ENCODE measurements at regions not wholly inside any gene's neighbourhood (a gene's known extent, or its start where the extent isn't known, plus 50 kb on each side); places are given as distances from the start of the nearest gene placed in this dataset.
A peak's percentile ranks its signal among the peaks of the same experiment; 100 is the strongest.
"Not testable (repeated sequence)": the region's sequence is repeated elsewhere in the genome, so short reads cannot be mapped to it uniquely, and the experiment has no call there.

GRCh38 chr14:105696388-105696787, 170.0 kb downstream of the TMEM121 start:
- H3K27ac Mint-ChIP-seq, CTCF ChIA-PET: not testable (repeated sequence)
- peaks cover 34% of the 10 kb centered on the region for H3K4me1 Mint-ChIP-seq

DNA sequence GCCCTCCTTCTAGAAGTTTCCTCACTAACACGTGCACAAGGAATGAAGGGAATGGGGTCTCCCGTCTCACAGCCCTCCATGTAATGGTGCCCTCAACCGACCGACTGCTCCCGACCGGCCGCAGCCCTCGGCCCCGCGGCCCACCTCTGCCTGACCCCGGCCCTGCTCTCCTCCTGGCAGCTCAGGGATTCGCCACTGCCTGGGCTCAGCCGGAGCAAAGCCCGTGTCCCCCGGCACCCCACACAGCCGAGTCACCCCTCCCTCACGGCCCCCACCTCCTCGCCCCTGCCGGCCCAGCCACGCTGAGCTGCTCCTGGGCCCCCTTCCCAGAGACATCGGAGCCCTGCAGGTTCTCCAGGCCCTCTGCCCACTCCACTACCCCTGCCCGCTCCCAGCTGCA, 171.0 kb downstream of the TMEM121 start:
- H3K9me3 Mint-ChIP-seq; POLR2A ChIA-PET; DNase-seq; H3K4me3 Mint-ChIP-seq; H3K27ac Mint-ChIP-seq; CTCF ChIA-PET; H3K36me3 Mint-ChIP-seq (ENCODE audit: low read depth): not testable (repeated sequence)
- Mint-ChIP-seq H3K27me3 (peaks cover 16% of the 10 kb centered on the region), H3K4me1 (peaks cover 38% of the 10 kb centered on the region)

More at GRCh38 chr14:105696388-105696787, 170.0 kb downstream of the TMEM121 start:
- H3K9me3 Mint-ChIP-seq; DNase-seq; H3K36me3 Mint-ChIP-seq (ENCODE audit: low read depth); POLR2A ChIA-PET; H3K4me3 Mint-ChIP-seq: not testable (repeated sequence)
- peaks cover 16% of the 10 kb centered on the region for H3K27me3 Mint-ChIP-seq

- H3K9me3 Mint-ChIP-seq; CTCF ChIA-PET; POLR2A ChIA-PET; DNase-seq; H3K4me3 Mint-ChIP-seq; H3K36me3 Mint-ChIP-seq (ENCODE audit: low read depth): not testable (repeated sequence)
- H3K27me3 Mint-ChIP-seq = peaks cover 16% of the 10 kb centered on the region
- H3K4me1 Mint-ChIP-seq = peaks cover 38% of the 10 kb centered on the region
- H3K27ac Mint-ChIP-seq = peak overlapping the region; percentile 18
Measured at GRCh38 chr14:105697955-105698354, 171.6 kb downstream of the TMEM121 start.

DNA sequence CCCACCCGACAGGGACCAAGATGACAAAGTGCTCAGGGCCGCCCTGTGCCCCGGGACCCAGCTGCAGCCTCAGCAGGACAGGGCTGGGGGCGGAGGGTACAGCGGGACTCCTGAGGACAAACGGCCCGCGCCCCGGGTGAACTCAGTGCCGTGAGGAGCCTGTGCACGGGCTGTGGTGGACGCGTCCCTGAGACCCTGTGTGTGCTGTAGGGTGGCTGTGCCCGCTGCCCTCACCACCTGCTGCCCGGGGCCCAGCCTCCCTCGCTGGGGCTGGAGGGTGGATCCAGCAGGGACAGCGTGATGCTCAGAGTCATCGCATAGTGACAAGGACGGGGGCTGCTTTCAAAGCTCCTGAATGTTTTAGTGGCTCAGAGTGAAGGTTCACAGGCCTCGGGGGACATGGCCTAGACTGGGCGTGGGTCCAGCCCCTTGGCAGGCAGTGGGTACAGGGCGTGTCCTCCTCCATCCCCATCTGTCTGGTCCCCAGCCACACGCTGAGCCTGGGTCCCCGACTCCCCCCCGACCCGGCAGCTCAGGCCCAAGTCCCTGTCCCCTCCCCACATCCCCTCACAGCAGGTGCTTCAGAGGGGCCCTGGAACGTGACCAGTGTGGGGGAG, 172.7 kb downstream of the TMEM121 start:
- Mint-ChIP-seq H3K27me3 (peaks cover 13% of the 10 kb centered on the region), H3K4me1 (peaks cover 36% of the 10 kb centered on the region)
- POLR2A ChIA-PET; H3K27ac Mint-ChIP-seq; H3K36me3 Mint-ChIP-seq (ENCODE audit: low read depth); CTCF ChIA-PET; H3K9me3 Mint-ChIP-seq; H3K4me3 Mint-ChIP-seq: not testable (repeated sequence)
- peak; percentile 15 for DNase-seq

GRCh38 chr14:105699706-105700105, 173.3 kb downstream of the TMEM121 start:
- H3K9me3 Mint-ChIP-seq; H3K27ac Mint-ChIP-seq; H3K36me3 Mint-ChIP-seq (ENCODE audit: low read depth); POLR2A ChIA-PET; CTCF ChIA-PET; H3K27me3 Mint-ChIP-seq; DNase-seq; H3K4me3 Mint-ChIP-seq: not testable (repeated sequence)
- peaks cover 31% of the 10 kb centered on the region for H3K4me1 Mint-ChIP-seq

DNA sequence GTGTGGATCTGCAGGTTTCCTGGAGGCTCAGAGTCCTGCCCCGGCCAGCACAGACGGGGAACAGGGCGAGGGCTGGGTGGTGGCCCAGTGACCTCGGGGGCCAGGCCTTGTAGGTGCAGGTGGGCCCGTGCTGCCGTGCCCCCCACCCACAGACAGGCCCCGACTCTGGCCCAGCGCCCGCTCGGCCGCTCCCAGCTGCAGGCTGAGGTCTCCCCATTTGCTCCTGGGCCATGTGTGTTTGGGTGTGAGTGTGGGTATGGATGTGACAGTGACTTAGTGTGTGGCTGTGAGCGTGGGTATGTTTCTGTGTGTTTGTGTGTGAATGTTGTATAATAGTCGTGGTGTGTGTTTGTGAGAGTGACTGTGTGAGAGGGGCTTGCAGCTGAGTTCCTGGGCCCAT, 173.8 kb downstream of the TMEM121 start:
- H3K27me3 Mint-ChIP-seq; H3K9me3 Mint-ChIP-seq; H3K27ac Mint-ChIP-seq; DNase-seq; POLR2A ChIA-PET; CTCF ChIA-PET; H3K4me3 Mint-ChIP-seq; H3K36me3 Mint-ChIP-seq (ENCODE audit: low read depth): not testable (repeated sequence)
- peaks cover 26% of the 10 kb centered on the region for H3K4me1 Mint-ChIP-seq

GRCh38 chr14:105700622-105701288, 174.4 kb downstream of the TMEM121 start:
- no peaks in the 10 kb centered on the region for H3K36me3 Mint-ChIP-seq (ENCODE audit: low read depth)
- H3K27ac Mint-ChIP-seq = peak overlapping the region; percentile 66
- DNase-seq = peak; percentile 33
- no peaks in the 10 kb centered on the region for H3K9me3 Mint-ChIP-seq
- ChIA-PET POLR2A (no interaction called here), CTCF (no interaction called here)
- no peak overlapping the region for H3K4me3 Mint-ChIP-seq
- H3K4me1 Mint-ChIP-seq = peaks cover 23% of the 10 kb centered on the region
- H3K27me3 Mint-ChIP-seq = no peaks in the 10 kb centered on the region

DNA sequence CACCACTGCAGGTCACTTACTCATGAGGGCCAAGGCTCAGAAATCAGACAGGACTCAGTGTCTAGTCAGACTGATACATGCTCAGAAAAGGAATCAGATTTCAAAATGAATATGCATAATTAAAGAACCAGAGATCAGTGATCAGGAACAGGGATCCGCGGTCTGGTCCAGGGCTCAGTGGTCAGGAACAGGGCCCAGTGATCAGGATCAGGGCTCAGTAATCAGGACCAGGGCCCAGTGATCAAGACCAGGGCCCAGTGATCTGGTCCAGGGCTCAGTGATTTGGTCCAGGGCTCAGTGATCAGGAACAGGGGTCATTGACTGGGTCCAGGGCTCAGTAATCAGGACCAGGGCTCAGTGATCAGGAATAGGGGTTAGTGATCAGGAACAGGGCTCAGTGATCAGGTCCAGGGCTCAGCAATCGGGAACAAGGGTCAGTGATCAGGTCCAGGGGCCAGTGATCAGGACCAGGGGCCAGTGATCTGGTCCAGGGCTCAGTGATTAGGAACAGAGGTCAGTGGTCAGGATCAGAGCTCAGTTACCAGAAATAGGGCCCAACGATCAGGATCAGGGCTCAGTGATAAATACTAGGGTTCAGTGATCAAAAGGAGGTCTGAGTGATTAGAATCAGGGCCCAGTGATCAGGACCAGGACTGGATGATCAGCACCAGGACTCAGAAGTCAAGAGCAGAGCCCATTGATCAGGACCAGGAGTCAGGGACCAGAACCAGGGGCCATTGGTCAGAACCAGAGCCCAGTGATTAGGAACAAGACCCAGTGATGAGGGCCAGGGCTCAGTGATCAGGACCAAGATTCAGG, 175.3 kb downstream of the TMEM121 start:
- Mint-ChIP-seq H3K27me3 (no peaks in the 10 kb centered on the region), H3K36me3 (ENCODE audit: low read depth) (no peaks in the 10 kb centered on the region), H3K4me1 (peaks cover 23% of the 10 kb centered on the region), H3K27ac (peak overlapping the region; percentile 10), H3K9me3 (no peaks in the 10 kb centered on the region), H3K4me3 (no peak overlapping the region)
- no peak for DNase-seq
- ChIA-PET POLR2A (no interaction called here), CTCF (no interaction called here)

DNA sequence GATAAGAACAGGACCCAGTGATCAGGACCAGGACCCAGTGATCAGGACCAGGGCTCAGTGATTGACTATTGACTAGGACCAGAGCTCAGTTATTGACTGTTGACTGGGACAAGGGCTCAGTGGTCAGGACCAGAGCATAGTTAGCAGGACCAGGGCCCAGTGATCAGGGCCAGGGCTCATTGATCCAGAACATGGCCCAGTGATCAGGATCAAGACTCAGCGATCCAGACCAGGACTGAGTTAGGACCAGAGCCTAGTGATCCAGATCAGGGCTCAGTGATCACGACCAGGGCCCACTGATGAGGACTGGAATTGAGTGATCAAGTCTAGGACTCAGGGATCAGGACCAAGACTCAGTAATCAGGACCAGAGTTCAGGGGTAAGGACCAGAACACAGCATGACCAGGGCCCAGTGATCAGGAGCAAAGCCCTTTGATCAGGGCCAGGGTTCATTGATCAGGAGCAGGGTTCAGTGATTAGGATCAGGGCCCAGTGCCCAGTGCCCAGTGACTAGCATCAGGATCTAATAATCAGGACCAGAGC, 176.0 kb downstream of the TMEM121 start:
- Mint-ChIP-seq H3K4me1 (peaks cover 23% of the 10 kb centered on the region), H3K9me3 (no peaks in the 10 kb centered on the region), H3K27me3 (no peaks in the 10 kb centered on the region), H3K27ac (no peak overlapping the region), H3K4me3 (no peak overlapping the region), H3K36me3 (ENCODE audit: low read depth) (no peaks in the 10 kb centered on the region)
- ChIA-PET CTCF (no interaction called here), POLR2A (no interaction called here)
- DNase-seq = no peak

DNA sequence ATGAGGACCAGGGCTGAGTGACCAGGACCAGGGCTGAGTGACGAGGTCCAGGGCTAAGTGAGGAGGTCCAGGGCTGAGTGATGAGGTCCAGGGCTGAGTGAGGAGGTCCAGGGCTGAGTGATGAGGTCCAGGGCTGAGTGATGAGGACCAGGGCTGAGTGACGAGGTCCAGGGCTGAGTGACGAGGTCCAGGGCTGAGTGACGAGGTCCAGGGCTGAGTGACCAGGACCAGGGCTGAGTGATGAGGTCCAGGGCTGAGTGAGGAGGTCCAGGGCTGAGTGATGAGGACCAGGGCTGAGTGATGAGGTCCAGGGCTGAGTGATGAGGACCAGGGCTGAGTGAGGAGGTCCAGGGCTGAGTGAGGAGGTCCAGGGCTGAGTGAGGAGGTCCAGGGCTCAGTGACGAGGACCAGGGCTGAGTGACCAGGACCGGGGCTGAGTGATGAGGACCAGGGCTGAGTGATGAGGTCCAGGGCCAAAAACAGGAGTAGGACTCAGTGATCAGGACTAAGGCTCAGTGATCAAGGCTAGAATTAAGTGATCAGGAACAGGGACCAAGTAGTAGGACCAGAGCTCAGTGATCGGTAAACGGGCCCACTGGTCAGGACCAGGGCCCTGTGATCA, 176.8 kb downstream of the TMEM121 start:
- H3K27me3 Mint-ChIP-seq; H3K9me3 Mint-ChIP-seq; POLR2A ChIA-PET; CTCF ChIA-PET; H3K27ac Mint-ChIP-seq; DNase-seq; H3K4me3 Mint-ChIP-seq; H3K36me3 Mint-ChIP-seq (ENCODE audit: low read depth): not testable (repeated sequence)
- H3K4me1 Mint-ChIP-seq = peaks cover 19% of the 10 kb centered on the region

DNA sequence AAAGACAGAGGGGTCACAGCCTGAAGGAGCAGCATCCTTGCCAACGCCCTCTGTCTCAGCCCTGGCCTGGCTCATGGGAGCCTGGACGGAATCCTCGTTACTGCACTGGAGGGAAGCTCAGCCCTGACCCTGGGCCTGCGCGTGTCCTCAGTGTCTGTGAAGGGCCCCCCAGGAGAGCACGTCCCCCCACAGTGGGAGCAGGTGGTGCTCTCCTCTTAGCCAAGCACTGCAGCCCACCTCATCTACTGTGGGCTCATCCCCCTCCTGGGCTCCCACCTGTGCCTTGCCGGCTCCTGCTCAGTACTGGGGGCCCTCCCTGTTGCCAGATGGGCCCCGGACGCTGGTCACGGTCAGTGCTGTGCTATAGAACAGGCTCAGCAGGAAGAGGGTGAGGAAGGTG, 177.7 kb downstream of the TMEM121 start:
- H3K27ac Mint-ChIP-seq; POLR2A ChIA-PET; H3K27me3 Mint-ChIP-seq; H3K9me3 Mint-ChIP-seq; CTCF ChIA-PET; H3K4me3 Mint-ChIP-seq; H3K36me3 Mint-ChIP-seq (ENCODE audit: low read depth); DNase-seq: not testable (repeated sequence)
- H3K4me1 Mint-ChIP-seq = peaks cover 17% of the 10 kb centered on the region

- H3K27ac Mint-ChIP-seq; H3K4me3 Mint-ChIP-seq; H3K9me3 Mint-ChIP-seq; DNase-seq; H3K36me3 Mint-ChIP-seq (ENCODE audit: low read depth); H3K27me3 Mint-ChIP-seq; POLR2A ChIA-PET; CTCF ChIA-PET: not testable (repeated sequence)
- H3K4me1 Mint-ChIP-seq = peaks cover 17% of the 10 kb centered on the region
Measured at GRCh38 chr14:105704492-105704891, 178.1 kb downstream of the TMEM121 start.

DNA sequence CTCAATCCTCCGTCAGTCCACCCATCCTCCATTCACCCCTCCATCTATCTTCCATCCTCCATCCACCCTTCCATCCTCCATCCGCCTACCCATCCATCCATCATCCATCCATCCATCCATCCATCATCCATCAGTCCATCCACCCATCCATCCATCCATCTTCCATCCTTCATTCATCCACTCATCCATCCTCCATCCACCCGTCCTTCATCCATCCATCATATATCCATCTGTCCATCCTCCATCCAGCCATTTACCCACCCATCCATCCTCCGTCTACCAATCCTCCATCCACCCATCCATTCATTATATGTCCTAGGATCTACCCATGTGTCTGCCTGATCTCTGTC, 179.1 kb downstream of the TMEM121 start:
- H3K27ac Mint-ChIP-seq; CTCF ChIA-PET; POLR2A ChIA-PET; DNase-seq; H3K36me3 Mint-ChIP-seq (ENCODE audit: low read depth); H3K27me3 Mint-ChIP-seq; H3K4me3 Mint-ChIP-seq; H3K9me3 Mint-ChIP-seq: not testable (repeated sequence)
- H3K4me1 Mint-ChIP-seq = peaks cover 14% of the 10 kb centered on the region
